GM23338 (cell line): ENCODE measurements at regions not wholly inside any gene's neighbourhood (a gene's known extent, or its start where the extent isn't known, plus 50 kb on each side); places are given as distances from the start of the nearest gene placed in this dataset.

Experiments used
- ATAC-seq: fragments of 200-7000 bp; cut with Tn5 transposase; 3 replicates; pipeline ENCODE4 v1.9.1; 2020
- DNase-seq: peaks from one replicate; pipeline ENCODE4 v3.0.0-alpha.2; 2015; ENCODE audit warnings: low spot score
- H2AFZ ChIP-seq: fragments of 200-600 bp; sonication (generic); 2 replicates; pipeline ENCODE4 v1.8.0; 2016; ENCODE audit warnings: antibody characterized with exemption, mild to moderate bottlenecking, moderate library complexity
- H3F3A ChIP-seq: fragments of 200-600 bp; sonication (generic); replicated peaks from 2 replicates; pipeline ENCODE4 v1.8.0; 2017; ENCODE audit warnings: antibody characterized with exemption, mixed run types, low read depth
- H3K27ac ChIP-seq: fragments of 200-600 bp; sonication (generic); 2 replicates; pipeline ENCODE4 v1.6.1; 2016; ENCODE audit warnings: low read depth
- H3K27me3 ChIP-seq: fragments of 200-600 bp; sonication (generic); 2 replicates; pipeline ENCODE4 v1.8.0; 2016; ENCODE audit warnings: mild to moderate bottlenecking, mixed run types, moderate library complexity; ENCODE audit not compliant: insufficient read depth
- H3K36me3 ChIP-seq: fragments of 200-600 bp; sonication (generic); 2 replicates; pipeline ENCODE4 v1.8.0; 2016; ENCODE audit warnings: mild to moderate bottlenecking; ENCODE audit not compliant: insufficient read depth
- H3K4me1 ChIP-seq: fragments of 200-600 bp; sonication (generic); 2 replicates; pipeline ENCODE4 v1.8.0; 2016; ENCODE audit warnings: mild to moderate bottlenecking, moderate library complexity; ENCODE audit not compliant: insufficient read depth
- H3K4me2 ChIP-seq: fragments of 200-600 bp; sonication (generic); 2 replicates; pipeline ENCODE4 v1.7.1; 2017; ENCODE audit warnings: mixed run types
- H3K4me3 ChIP-seq: fragments of 200-600 bp; sonication (generic); 2 replicates; pipeline ENCODE4 v1.6.1; 2016; ENCODE audit warnings: mixed run types
- H3K79me2 ChIP-seq: fragments of 200-600 bp; sonication (generic); replicated peaks from 2 replicates; pipeline ENCODE4 v1.8.0; 2017; ENCODE audit warnings: mild to moderate bottlenecking; ENCODE audit not compliant: insufficient read depth
- H3K9me2 ChIP-seq: fragments of 200-600 bp; sonication (generic); 2 replicates; pipeline ENCODE4 v1.8.0; 2017; ENCODE audit not compliant: insufficient read depth
- H4K20me1 ChIP-seq: fragments of 200-600 bp; sonication (generic); replicated peaks from 2 replicates; pipeline ENCODE4 v1.8.0; 2017; ENCODE audit warnings: mild to moderate bottlenecking; ENCODE audit not compliant: insufficient read depth
- H3K27ac Mint-ChIP-seq: 2 replicates; pipeline ENCODE4 v1.8.0; 2020; ENCODE audit warnings: inconsistent platforms, mild to moderate bottlenecking, moderate library complexity, mixed read lengths
- H3K27me3 Mint-ChIP-seq: 3 replicates; pipeline ENCODE4 v1.8.0; 2022; ENCODE audit warnings: low read depth, mild to moderate bottlenecking, moderate library complexity, mixed read lengths, inconsistent platforms; ENCODE audit not compliant: insufficient read depth, poor library complexity
- H3K36me3 Mint-ChIP-seq: 3 replicates; pipeline ENCODE4 v1.8.0; 2021; ENCODE audit warnings: low read depth, mild to moderate bottlenecking, inconsistent platforms, moderate library complexity, mixed read lengths
- H3K4me1 Mint-ChIP-seq: 3 replicates; pipeline ENCODE4 v1.8.0; 2020; ENCODE audit warnings: mild to moderate bottlenecking, inconsistent platforms, mixed read lengths
- H3K4me3 Mint-ChIP-seq: 3 replicates; pipeline ENCODE4 v1.8.0; 2021; ENCODE audit warnings: moderate library complexity, mild to moderate bottlenecking, inconsistent platforms, mixed read lengths
- H3K9me3 Mint-ChIP-seq: 3 replicates; pipeline ENCODE4 v1.8.0; 2020; ENCODE audit warnings: moderate library complexity, mild to moderate bottlenecking, inconsistent platforms, mixed read lengths
- CREB1 ChIP-seq: fragments of 250-450 bp; sonication (Bioruptor Pico); IDR thresholded peaks from 2 replicates; pipeline ENCODE4 v1.5.0; 2020; ENCODE audit warnings: low read depth, mild to moderate bottlenecking, moderate library complexity
- EZH2phosphoT487 ChIP-seq: fragments of 200-600 bp; sonication (generic); IDR thresholded peaks from one replicate; pipeline ENCODE4 v1.8.1; 2018; ENCODE audit warnings: antibody characterized with exemption; ENCODE audit not compliant: unreplicated experiment
- POLR2AphosphoS5 ChIP-seq: IDR thresholded peaks from 2 replicates; pipeline ENCODE4 v1.6.1; 2016; ENCODE audit warnings: antibody characterized with exemption, low read depth
- STAT1 ChIP-seq: IDR thresholded peaks from one replicate; pipeline ENCODE4 v1.6.1; 2016; ENCODE audit warnings: antibody characterized with exemption; ENCODE audit not compliant: unreplicated experiment
- ZNF331 ChIP-seq: fragments of 250-450 bp; sonication (Bioruptor Pico); IDR thresholded peaks from 2 replicates; pipeline ENCODE4 v1.5.0; 2020; ENCODE audit warnings: low read depth, mild to moderate bottlenecking, moderate library complexity
- TF ChIP-seq, protein P1 (sequence below): IDR thresholded peaks from 2 replicates; pipeline ENCODE4 v1.6.1; 2016; ENCODE audit warnings: antibody characterized with exemption
- TF ChIP-seq, protein P2 (sequence below): fragments of 250-450 bp; sonication (Bioruptor Pico); IDR thresholded peaks from 2 replicates; pipeline ENCODE4 v1.5.0; 2020; ENCODE audit warnings: mild to moderate bottlenecking, moderate library complexity
- TF ChIP-seq, protein P3 (sequence below): IDR thresholded peaks from one replicate; pipeline ENCODE4 v1.6.1; 2018; ENCODE audit warnings: antibody characterized with exemption; ENCODE audit not compliant: unreplicated experiment

DNA sequence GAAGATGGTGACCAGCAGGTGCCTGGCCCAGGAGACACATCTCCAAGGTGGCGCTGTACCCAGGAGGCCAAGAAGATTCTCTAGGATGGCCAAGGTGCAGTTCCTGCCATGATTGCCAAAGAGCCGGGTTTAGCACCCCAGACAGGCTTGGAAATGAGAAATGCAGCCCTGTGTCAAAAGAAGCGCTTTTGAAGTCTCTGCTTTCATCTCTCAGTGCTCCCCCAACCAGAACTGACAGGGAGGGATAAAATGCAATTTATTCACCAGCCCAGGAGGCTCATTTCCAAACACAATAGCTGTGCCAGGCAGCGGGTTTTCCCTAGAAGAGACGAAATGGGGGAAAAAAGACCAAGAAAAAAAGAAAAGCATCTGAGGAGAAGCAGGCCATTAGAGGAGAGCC lies 195.9 kb upstream of the NCAM1 start (continued):
- TF ChIP-seq POLR2AphosphoS5 (no peak), CREB1 (CRISPR knock-in tag) (no peak), ZNF331 (CRISPR knock-in tag) (no peak)

DNA sequence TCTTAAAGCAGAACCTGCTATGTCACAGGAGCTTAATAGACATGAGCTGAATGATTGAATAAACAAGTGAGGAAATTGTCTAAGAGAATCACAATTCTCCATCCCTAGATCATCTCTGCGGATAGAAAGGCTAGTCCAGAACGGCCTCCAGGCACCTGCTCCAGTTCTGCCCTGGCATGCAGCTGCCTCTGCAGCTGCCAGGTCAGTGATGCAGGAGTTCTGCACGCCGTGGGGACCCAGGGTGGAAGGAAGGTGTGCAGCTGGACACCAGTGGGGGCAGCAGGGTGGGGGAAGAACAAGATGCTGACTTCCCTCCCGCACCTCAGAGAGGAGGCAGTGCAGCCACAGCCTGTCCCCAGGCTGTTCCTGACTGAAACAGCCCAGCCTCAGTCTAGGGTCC lies 192.1 kb upstream of the NCAM1 start:
- Histone ChIP-seq H3K36me3 (no peaks in the 10 kb centered on the region), H3K9me2 (no peaks in the 10 kb centered on the region), H3K27ac (no peak overlapping the region), H2AFZ (no peak overlapping the region), H3F3A (no peaks in the 10 kb centered on the region), H3K79me2 (no peaks in the 10 kb centered on the region), H3K4me2 (no peak overlapping the region), H3K4me1 (no peaks in the 10 kb centered on the region), H3K27me3 (no peaks in the 10 kb centered on the region), H3K4me3 (no peak overlapping the region), H4K20me1 (no peaks in the 10 kb centered on the region)
- H3K9me3 Mint-ChIP-seq: no peaks in the 10 kb centered on the region; the same call in 2 of the 3 replicates
- DNase-seq (no peak), ATAC-seq (no peak)
- no peaks in the 10 kb centered on the region for H3K4me1 Mint-ChIP-seq
- no peak overlapping the region for H3K4me3 Mint-ChIP-seq
- TF ChIP-seq CREB1 (CRISPR knock-in tag) (no peak), ZNF331 (CRISPR knock-in tag) (no peak), POLR2AphosphoS5 (no peak), STAT1 (no peak), EZH2phosphoT487 (no peak)
- TF ChIP-seq, protein P1, sequence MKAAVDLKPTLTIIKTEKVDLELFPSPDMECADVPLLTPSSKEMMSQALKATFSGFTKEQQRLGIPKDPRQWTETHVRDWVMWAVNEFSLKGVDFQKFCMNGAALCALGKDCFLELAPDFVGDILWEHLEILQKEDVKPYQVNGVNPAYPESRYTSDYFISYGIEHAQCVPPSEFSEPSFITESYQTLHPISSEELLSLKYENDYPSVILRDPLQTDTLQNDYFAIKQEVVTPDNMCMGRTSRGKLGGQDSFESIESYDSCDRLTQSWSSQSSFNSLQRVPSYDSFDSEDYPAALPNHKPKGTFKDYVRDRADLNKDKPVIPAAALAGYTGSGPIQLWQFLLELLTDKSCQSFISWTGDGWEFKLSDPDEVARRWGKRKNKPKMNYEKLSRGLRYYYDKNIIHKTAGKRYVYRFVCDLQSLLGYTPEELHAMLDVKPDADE: no peak
- TF ChIP-seq, protein P2, sequence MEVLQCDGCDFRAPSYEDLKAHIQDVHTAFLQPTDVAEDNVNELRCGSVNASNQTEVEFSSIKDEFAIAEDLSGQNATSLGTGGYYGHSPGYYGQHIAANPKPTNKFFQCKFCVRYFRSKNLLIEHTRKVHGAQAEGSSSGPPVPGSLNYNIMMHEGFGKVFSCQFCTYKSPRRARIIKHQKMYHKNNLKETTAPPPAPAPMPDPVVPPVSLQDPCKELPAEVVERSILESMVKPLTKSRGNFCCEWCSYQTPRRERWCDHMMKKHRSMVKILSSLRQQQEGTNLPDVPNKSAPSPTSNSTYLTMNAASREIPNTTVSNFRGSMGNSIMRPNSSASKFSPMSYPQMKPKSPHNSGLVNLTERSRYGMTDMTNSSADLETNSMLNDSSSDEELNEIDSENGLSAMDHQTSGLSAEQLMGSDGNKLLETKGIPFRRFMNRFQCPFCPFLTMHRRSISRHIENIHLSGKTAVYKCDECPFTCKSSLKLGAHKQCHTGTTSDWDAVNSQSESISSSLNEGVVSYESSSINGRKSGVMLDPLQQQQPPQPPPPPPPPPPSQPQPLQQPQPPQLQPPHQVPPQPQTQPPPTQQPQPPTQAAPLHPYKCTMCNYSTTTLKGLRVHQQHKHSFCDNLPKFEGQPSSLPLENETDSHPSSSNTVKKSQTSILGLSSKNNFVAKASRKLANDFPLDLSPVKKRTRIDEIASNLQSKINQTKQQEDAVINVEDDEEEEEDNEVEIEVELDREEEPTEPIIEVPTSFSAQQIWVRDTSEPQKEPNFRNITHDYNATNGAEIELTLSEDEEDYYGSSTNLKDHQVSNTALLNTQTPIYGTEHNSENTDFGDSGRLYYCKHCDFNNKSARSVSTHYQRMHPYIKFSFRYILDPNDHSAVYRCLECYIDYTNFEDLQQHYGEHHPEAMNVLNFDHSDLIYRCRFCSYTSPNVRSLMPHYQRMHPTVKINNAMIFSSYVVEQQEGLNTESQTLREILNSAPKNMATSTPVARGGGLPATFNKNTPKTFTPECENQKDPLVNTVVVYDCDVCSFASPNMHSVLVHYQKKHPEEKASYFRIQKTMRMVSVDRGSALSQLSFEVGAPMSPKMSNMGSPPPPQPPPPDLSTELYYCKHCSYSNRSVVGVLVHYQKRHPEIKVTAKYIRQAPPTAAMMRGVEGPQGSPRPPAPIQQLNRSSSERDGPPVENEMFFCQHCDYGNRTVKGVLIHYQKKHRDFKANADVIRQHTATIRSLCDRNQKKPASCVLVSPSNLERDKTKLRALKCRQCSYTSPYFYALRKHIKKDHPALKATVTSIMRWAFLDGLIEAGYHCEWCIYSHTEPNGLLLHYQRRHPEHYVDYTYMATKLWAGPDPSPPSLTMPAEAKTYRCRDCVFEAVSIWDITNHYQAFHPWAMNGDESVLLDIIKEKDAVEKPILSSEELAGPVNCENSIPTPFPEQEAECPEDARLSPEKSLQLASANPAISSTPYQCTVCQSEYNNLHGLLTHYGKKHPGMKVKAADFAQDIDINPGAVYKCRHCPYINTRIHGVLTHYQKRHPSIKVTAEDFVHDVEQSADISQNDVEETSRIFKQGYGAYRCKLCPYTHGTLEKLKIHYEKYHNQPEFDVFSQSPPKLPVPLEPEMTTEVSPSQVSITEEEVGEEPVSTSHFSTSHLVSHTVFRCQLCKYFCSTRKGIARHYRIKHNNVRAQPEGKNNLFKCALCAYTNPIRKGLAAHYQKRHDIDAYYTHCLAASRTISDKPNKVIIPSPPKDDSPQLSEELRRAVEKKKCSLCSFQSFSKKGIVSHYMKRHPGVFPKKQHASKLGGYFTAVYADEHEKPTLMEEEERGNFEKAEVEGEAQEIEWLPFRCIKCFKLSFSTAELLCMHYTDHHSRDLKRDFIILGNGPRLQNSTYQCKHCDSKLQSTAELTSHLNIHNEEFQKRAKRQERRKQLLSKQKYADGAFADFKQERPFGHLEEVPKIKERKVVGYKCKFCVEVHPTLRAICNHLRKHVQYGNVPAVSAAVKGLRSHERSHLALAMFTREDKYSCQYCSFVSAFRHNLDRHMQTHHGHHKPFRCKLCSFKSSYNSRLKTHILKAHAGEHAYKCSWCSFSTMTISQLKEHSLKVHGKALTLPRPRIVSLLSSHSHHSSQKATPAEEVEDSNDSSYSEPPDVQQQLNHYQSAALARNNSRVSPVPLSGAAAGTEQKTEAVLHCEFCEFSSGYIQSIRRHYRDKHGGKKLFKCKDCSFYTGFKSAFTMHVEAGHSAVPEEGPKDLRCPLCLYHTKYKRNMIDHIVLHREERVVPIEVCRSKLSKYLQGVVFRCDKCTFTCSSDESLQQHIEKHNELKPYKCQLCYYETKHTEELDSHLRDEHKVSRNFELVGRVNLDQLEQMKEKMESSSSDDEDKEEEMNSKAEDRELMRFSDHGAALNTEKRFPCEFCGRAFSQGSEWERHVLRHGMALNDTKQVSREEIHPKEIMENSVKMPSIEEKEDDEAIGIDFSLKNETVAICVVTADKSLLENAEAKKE: no peak
- TF ChIP-seq, protein P3, sequence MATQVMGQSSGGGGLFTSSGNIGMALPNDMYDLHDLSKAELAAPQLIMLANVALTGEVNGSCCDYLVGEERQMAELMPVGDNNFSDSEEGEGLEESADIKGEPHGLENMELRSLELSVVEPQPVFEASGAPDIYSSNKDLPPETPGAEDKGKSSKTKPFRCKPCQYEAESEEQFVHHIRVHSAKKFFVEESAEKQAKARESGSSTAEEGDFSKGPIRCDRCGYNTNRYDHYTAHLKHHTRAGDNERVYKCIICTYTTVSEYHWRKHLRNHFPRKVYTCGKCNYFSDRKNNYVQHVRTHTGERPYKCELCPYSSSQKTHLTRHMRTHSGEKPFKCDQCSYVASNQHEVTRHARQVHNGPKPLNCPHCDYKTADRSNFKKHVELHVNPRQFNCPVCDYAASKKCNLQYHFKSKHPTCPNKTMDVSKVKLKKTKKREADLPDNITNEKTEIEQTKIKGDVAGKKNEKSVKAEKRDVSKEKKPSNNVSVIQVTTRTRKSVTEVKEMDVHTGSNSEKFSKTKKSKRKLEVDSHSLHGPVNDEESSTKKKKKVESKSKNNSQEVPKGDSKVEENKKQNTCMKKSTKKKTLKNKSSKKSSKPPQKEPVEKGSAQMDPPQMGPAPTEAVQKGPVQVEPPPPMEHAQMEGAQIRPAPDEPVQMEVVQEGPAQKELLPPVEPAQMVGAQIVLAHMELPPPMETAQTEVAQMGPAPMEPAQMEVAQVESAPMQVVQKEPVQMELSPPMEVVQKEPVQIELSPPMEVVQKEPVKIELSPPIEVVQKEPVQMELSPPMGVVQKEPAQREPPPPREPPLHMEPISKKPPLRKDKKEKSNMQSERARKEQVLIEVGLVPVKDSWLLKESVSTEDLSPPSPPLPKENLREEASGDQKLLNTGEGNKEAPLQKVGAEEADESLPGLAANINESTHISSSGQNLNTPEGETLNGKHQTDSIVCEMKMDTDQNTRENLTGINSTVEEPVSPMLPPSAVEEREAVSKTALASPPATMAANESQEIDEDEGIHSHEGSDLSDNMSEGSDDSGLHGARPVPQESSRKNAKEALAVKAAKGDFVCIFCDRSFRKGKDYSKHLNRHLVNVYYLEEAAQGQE: no peak
- H3K27ac Mint-ChIP-seq: no peak overlapping the region
- H3K36me3 Mint-ChIP-seq: no peaks in the 10 kb centered on the region
- H3K27me3 Mint-ChIP-seq: peaks cover 7% of the 10 kb centered on the region
